NT2/D1 (cell line): ENCODE measurements at regions not wholly inside any gene's neighbourhood (a gene's known extent, or its start where the extent isn't known, plus 50 kb on each side); places are given as distances from the start of the nearest gene placed in this dataset.

ENCODE experiments used
- DNase-seq: peaks from one replicate; pipeline ENCODE4 v3.0.0-alpha.2; 2011; ENCODE audit warnings: low read depth, low spot score
- H3K27me3 ChIP-seq: 2 replicates; pipeline ENCODE4 v1.6.0; 2011; ENCODE audit warnings: mild to moderate bottlenecking; ENCODE audit not compliant: insufficient read length, insufficient read depth
- H3K36me3 ChIP-seq: 2 replicates; pipeline ENCODE4 v1.6.1; 2011; ENCODE audit warnings: mild to moderate bottlenecking, low read length, mixed read lengths; ENCODE audit not compliant: insufficient read depth, insufficient read length
- H3K4me1 ChIP-seq: 2 replicates; pipeline ENCODE4 v1.5.1; 2011; ENCODE audit not compliant: insufficient read depth, insufficient read length
- H3K4me3 ChIP-seq: 2 replicates; pipeline ENCODE4 v1.5.1; 2011; ENCODE audit warnings: low read depth; ENCODE audit not compliant: insufficient read length
- H3K9ac ChIP-seq: 2 replicates; pipeline ENCODE4 v1.6.0; 2011; ENCODE audit warnings: low read depth; ENCODE audit not compliant: insufficient read length
- H3K9me3 ChIP-seq: 2 replicates; pipeline ENCODE4 v1.5.1; 2011; ENCODE audit warnings: mild to moderate bottlenecking, low read length; ENCODE audit not compliant: insufficient read depth
- SUZ12 ChIP-seq: IDR thresholded peaks from 2 replicates; pipeline ENCODE4 v1.6.1; 2011; ENCODE audit not compliant: insufficient read length, insufficient read depth; ENCODE audit errors: extremely low read depth
- YY1 ChIP-seq: IDR thresholded peaks from 2 replicates; pipeline ENCODE4 v1.6.1; 2011; ENCODE audit not compliant: insufficient read length, insufficient read depth
- ZNF274 ChIP-seq: IDR thresholded peaks from 2 replicates; pipeline ENCODE4 v1.6.1; 2011; ENCODE audit warnings: mild to moderate bottlenecking, low read depth, low read length

DNA sequence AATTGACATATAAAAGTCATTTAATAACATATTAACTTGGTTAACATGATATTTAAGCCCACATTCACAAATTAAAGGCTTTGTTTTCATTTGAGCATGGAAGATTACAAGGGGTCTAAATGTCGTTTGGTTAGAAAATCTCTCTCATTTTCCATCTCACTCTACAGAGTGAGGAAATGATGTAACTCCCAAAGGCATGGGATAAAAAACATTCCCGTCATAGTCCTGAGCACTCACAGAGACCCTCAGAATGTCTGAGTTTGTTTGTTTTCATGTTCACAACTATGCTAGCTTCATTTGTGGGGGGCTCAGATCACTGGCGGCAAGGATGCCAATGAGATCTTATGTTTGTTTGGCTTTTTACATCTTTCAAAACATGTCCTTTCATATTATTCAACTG, 307.5 kb downstream of the TBC1D4 start:
- H3K9me3 ChIP-seq, result no peaks in the 10 kb centered on the region; the same call in 1 of the 2 replicates
- no peak overlapping the region for H3K9ac ChIP-seq
- TF ChIP-seq ZNF274 (no peak), YY1 (no peak), SUZ12 (no peak)
- no peaks in the 10 kb centered on the region for H3K4me1 ChIP-seq
- no peaks in the 10 kb centered on the region for H3K36me3 ChIP-seq
- no peak for DNase-seq
- H3K4me3 ChIP-seq, result no peak overlapping the region
- no peaks in the 10 kb centered on the region for H3K27me3 ChIP-seq

DNA sequence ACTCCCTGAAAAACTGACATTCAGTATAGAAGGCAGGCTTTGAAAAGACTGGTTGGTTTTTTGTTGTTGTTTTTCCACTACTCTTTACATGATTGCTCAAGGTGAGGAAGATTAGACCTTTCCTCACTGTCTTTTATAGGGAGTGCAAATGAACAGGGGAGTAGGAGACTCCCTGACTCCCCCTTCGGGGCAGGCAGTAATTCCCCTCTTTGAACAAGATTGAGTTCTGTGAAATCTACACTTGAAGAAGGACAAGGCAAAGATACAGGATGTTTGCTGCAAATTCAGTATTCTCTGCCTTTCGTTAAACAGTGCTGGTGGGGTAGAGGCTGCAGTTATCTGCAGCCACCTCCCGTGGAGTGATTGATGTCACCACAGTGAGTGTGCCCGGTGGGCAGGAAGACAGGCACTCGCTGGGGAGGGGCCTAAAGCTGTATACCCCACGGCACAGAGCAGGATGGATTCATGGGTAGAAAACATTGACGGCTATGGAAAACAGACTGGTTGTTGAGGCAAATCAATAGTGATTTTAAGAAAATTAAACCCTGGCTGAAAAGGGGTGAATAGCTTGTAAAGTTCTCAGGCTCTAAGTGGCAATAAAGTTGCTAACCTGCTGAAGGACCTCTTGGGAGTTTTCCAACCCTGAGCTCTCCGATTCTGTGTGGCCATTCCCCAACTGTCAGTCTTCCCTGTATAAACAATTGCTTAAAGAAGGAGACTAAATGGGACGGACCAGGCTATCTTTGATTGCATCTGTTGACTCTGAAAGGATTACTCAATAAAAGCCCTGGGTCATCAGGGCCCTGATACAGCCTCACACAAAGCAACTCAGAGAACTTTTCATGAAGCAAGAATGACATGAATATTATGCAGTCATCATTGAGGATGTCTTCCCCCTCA, 308.3 kb downstream of the TBC1D4 start:
- no peak overlapping the region for H3K4me3 ChIP-seq
- TF ChIP-seq ZNF274, result no peak
- no peak for TF ChIP-seq YY1
- no peak for TF ChIP-seq SUZ12
- H3K36me3 ChIP-seq, result no peaks in the 10 kb centered on the region
- no peaks in the 10 kb centered on the region for H3K4me1 ChIP-seq
- H3K9ac ChIP-seq, result no peak overlapping the region
- no peaks in the 10 kb centered on the region; the same call in 1 of the 2 replicates for H3K9me3 ChIP-seq
- H3K27me3 ChIP-seq, result no peaks in the 10 kb centered on the region
- DNase-seq, result no peak

DNA sequence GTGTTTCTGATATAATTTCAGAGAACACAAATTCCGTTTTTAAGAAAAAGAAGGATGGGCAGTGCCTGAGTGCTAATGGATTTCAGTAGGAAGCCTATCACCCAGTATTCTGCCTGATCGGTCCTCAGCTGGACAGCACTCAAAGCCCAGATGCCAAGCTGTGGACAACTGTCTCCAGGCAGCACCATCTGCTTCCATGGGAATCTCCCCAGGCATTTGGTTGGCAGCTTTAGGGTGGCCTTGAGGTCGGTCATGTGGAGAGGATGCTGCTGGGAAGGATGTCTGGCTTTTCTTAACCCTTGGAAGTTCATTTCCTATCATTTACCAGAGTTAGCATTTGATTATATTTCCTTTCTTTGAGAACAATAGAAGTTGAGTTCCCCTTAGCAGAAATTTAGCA, 311.7 kb downstream of the TBC1D4 start:
- no peak for DNase-seq
- Histone ChIP-seq H3K9me3 (no peaks in the 10 kb centered on the region), H3K27me3 (no peaks in the 10 kb centered on the region), H3K4me3 (no peak overlapping the region), H3K36me3 (no peaks in the 10 kb centered on the region), H3K9ac (no peak overlapping the region), H3K4me1 (no peaks in the 10 kb centered on the region)
- TF ChIP-seq SUZ12 (no peak), YY1 (no peak), ZNF274 (no peak)

DNA sequence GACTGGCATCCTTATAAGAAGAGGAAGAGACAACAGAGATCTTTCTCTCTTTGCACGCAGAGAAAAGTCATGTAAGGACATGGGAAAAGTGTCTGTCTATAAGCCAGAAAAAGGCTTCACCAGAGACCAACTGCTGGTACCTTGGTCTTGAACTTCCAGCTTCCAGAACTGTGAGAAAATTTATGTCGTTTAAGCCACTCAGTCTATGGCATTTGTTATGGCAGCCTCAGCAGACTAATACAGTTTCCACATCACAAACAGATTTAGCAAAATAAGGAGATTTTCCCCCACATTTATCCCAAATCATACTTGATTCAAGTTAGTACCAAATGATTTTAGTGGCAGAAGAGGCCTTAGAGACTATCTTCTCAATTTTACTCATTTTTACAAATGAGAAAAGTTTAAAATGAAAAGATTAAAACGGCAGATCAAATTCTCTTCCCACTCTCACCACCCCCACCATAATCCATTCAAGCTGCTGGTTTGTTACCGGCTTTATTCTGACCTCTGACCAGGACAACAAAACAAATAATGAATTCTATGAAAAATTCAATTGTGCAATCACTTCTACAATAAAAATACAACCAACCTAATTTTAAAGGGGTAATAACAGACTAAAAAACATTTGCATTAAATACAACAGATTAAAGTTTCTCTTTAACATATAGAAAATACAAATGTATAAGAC, 316.3 kb downstream of the TBC1D4 start:
- Histone ChIP-seq H3K36me3 (no peaks in the 10 kb centered on the region), H3K9ac (no peak overlapping the region), H3K4me1 (no peaks in the 10 kb centered on the region), H3K9me3 (no peaks in the 10 kb centered on the region), H3K4me3 (no peak overlapping the region), H3K27me3 (no peaks in the 10 kb centered on the region)
- no peak for DNase-seq
- TF ChIP-seq YY1 (no peak), ZNF274 (no peak), SUZ12 (no peak)

DNA sequence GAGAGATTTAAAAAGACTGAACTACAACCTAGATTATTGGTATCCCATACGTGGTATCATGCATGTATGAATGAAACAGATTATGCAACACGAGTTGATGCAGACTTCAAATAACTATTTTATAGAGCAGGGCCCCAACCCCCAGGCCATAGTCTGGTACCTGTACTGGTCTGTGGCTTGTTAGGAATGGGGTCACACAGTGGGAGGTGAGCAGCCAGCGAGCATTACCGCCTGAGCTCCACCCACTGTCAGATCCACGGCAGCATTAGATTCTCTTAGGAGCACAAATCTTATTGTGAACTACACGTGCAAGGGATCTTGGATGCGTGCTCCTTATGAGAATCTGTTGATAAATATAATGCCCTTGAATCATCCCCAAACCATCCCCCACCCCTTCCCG, 320.2 kb downstream of the TBC1D4 start:
- Histone ChIP-seq H3K4me1 (no peaks in the 10 kb centered on the region), H3K27me3 (no peaks in the 10 kb centered on the region), H3K9me3 (no peaks in the 10 kb centered on the region), H3K4me3 (no peak overlapping the region), H3K36me3 (no peaks in the 10 kb centered on the region), H3K9ac (no peak overlapping the region)
- TF ChIP-seq ZNF274 (no peak), YY1 (no peak), SUZ12 (no peak)
- no peak for DNase-seq

DNA sequence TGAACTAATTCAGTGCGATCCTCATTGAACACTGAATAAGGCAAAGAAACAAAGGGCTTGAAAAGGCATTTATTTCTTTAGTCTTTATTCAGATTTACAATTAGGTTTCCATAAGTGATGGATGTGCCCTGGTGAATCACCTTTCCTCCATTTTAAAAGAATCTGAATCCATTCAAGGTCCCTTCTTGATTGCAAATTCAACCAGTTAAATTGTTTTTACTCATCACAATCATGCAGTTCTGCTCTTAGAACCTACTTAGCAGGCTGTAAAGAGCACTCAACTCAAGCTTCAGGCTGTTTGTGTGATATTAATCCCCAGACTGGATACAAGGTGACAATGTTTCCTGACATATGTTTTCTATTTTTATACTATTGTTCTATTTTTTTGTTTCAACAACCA, 321.0 kb downstream of the TBC1D4 start:
- Histone ChIP-seq H3K4me3 (no peak overlapping the region), H3K27me3 (no peaks in the 10 kb centered on the region), H3K36me3 (no peaks in the 10 kb centered on the region), H3K9ac (no peak overlapping the region), H3K9me3 (no peaks in the 10 kb centered on the region), H3K4me1 (no peaks in the 10 kb centered on the region)
- TF ChIP-seq SUZ12, result no peak
- TF ChIP-seq YY1, result no peak
- no peak for TF ChIP-seq ZNF274
- no peak for DNase-seq

DNA sequence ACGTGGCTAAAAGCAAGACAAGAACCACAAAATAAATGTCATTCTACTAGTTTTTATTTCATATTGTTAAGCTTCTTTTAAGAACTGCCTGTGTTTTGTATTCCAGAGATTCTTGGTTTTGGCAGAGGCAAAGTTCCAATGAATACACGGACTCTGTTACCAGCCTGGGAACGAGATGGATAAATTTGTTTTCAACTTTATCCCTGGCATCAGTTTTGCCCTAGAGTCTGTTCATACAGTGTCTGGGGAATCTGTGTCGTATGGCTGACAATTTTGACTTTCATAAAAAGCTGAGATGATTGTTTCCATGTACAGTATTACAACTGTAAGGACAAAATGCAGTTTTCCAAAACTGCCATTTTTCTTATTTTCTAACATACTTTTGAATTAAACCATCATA, 327.6 kb downstream of the TBC1D4 start:
- Histone ChIP-seq H3K4me1 (no peaks in the 10 kb centered on the region), H3K9ac (no peak overlapping the region), H3K9me3 (no peaks in the 10 kb centered on the region), H3K27me3 (no peaks in the 10 kb centered on the region), H3K4me3 (no peak overlapping the region), H3K36me3 (no peaks in the 10 kb centered on the region)
- DNase-seq, result no peak
- TF ChIP-seq ZNF274, result no peak
- TF ChIP-seq YY1, result no peak
- TF ChIP-seq SUZ12, result no peak
